ENCODE measurements at regions not wholly inside any gene's neighbourhood (a gene's known extent, or its start where the extent isn't known, plus 50 kb on each side); places are given as distances from the start of the nearest gene placed in this dataset.

- Histone ChIP-seq H3K4me3 (no peak overlapping the region), H3K4me2 (no peak overlapping the region), H3K9me3 (peaks cover under 1% of the 10 kb centered on the region; the same call in 1 of the 3 replicates), H3K4me1 (no peaks in the 10 kb centered on the region), H3K27ac (peak overlapping the region in 1 of 2 experiments; percentile 34; a peak in 1 of 6 replicates)
- no peak for FAIRE-seq
- ChIA-PET CTCF (interaction anchor here (0.7 to 4.5 kb wide), 42 partner anchors 9 to 625 kb away, joined by 3 to 30 read pairs (median 4); no protein-coding TSS in a partner anchor), POLR2A (no interaction called here)
- WGBS (ENCODE audit: missing lambda C conversion rate) = 71% methylated on average over 13 of the region's 13 CpGs
- TF ChIP-seq ZC3H11A (IDR thresholded peaks at IDR 0.05) = no peak
- no peak for TF ChIP-seq KDM5A (IDR thresholded peaks at IDR 0.05)
- TF ChIP-seq HOXB13 (CRISPR knock-in tag; IDR thresholded peaks at IDR 0.05; ENCODE audit: low read depth) = no peak
- TF ChIP-seq HMGXB4 (CRISPR knock-in tag; IDR thresholded peaks at IDR 0.05; ENCODE audit: borderline replicate concordance) = no peak
- TF ChIP-seq NFE2L2 (conservative IDR thresholded peaks at IDR 0.05; ENCODE audit: low read length) = no peak
- DNase-seq (ENCODE audit: low read depth in 1 of 2, low spot score in 1 of 2) = no peak
- ATAC-seq = peak; percentile 48 to 49; a peak in 4 of 6 replicates
These were observed 105.6 kb upstream of the NXT1 start for GRCh38 chr20:23244916-23245552.

GRCh38 chr20:23244156-23244915, 106.3 kb upstream of the NXT1 start:
- H3K4me1 ChIP-seq = no peaks in the 10 kb centered on the region
- WGBS (ENCODE audit: missing lambda C conversion rate) = 78% methylated on average over 26 of the region's 27 CpGs
- no peak overlapping the region for H3K4me3 ChIP-seq
- no peak overlapping the region for H3K27ac ChIP-seq
- TF ChIP-seq CHD2 (IDR thresholded peaks at IDR 0.05; ENCODE audit: low read length, partially characterized antibody) = no peak
- no peak for TF ChIP-seq GATA3 (IDR thresholded peaks at IDR 0.05; ENCODE audit: borderline replicate concordance)
- no peak for TF ChIP-seq POLR2A (IDR thresholded peaks at IDR 0.05; ENCODE audit: low read length)
- TF ChIP-seq SREBF2 (IDR thresholded peaks at IDR 0.05) = no peak
- no peak for TF ChIP-seq RAD21 (conservative IDR thresholded peaks at IDR 0.05 in 1 of 2, IDR thresholded peaks at IDR 0.05 in 1 of 2)
- TF ChIP-seq HOXB13 (CRISPR knock-in tag; IDR thresholded peaks at IDR 0.05; ENCODE audit: low read depth) = no peak
- no peak for TF ChIP-seq RFX5 (IDR thresholded peaks at IDR 0.05)
- no peak for TF ChIP-seq HES2 (IDR thresholded peaks at IDR 0.05)
- TF ChIP-seq EHMT2 (IDR thresholded peaks at IDR 0.05; ENCODE audit: low read depth) = no peak
- no peak for TF ChIP-seq CBX2 (IDR thresholded peaks at IDR 0.05; ENCODE audit: borderline replicate concordance, low read depth)
- TF ChIP-seq KDM1A (IDR thresholded peaks at IDR 0.05; ENCODE audit: low read depth) = no peak
- no peak for TF ChIP-seq CBX8 (IDR thresholded peaks at IDR 0.05)
- TF ChIP-seq REST (IDR thresholded peaks at IDR 0.05) = no peak
- no peak for TF ChIP-seq BCL3 (IDR thresholded peaks at IDR 0.05)
- TF ChIP-seq EHF (CRISPR knock-in tag; IDR thresholded peaks at IDR 0.05) = no peak
- no peak for TF ChIP-seq FOSL2 (IDR thresholded peaks at IDR 0.05)
- TF ChIP-seq FOSL2 (CRISPR knock-in tag; IDR thresholded peaks at IDR 0.05) = no peak
- no peak for TF ChIP-seq KDM5A (IDR thresholded peaks at IDR 0.05)
- no peak for TF ChIP-seq HOXA7 (CRISPR knock-in tag; IDR thresholded peaks at IDR 0.05)
- no peak for TF ChIP-seq TP53 (CRISPR knock-in tag; IDR thresholded peaks at IDR 0.05)
- CTCF ChIA-PET = interaction anchor here (0.6 to 4.5 kb wide), 25 partner anchors 8 to 553 kb away, joined by 3 to 30 read pairs (median 4); no protein-coding TSS in a partner anchor
- POLR2A ChIA-PET = no interaction called here
- H3K4me2 ChIP-seq = no peak overlapping the region
- FAIRE-seq = no peak
- DNase-seq (ENCODE audit: low read depth in 1 of 2, low spot score in 1 of 2) = no peak
- peak in 1 of 2 experiments; percentile 9; a peak in 1 of 6 replicates for ATAC-seq
- H3K9me3 ChIP-seq = peaks cover 6% of the 10 kb centered on the region; the same call in 2 of the 3 replicates
